ENCODE measurements at regions not wholly inside any gene's neighbourhood (a gene's known extent, or its start where the extent isn't known, plus 50 kb on each side); places are given as distances from the start of the nearest gene placed in this dataset.

GRCh38 chr16:60310846-60311445 is 1576.8 kb upstream of the GOT2 start:
- intact Hi-C loops (cut with DNase I): no loop called here
- DNase-seq (ENCODE audit: extremely low spot score): no peak
- no peaks in the 10 kb centered on the region for H3K36me3 ChIP-seq
- H3K27me3 ChIP-seq: no peaks in the 10 kb centered on the region
- H3K27ac ChIP-seq (replicated peaks in 1 of 4): no peak overlapping the region
- 96% methylated on average over 1 of the region's 1 CpG for WGBS
- H3K4me1 ChIP-seq: no peaks in the 10 kb centered on the region
- peaks cover 0 to 3% (median 0%) of the 10 kb centered on the region in 4 donors for H3K9me3 ChIP-seq
- TF ChIP-seq EP300 (IDR thresholded peaks at IDR 0.05) (no peak), CTCF (IDR thresholded peaks at IDR 0.05) (no peak), POLR2AphosphoS5 (IDR thresholded peaks at IDR 0.05) (no peak), POLR2A (IDR thresholded peaks at IDR 0.05; ENCODE audit: low read depth) (no peak)
- no peak overlapping the region for H3K4me3 ChIP-seq

- no peak for DNase-seq (ENCODE audit: extremely low spot score)
Measured at GRCh38 chr16:60304720-60305119, 1570.6 kb upstream of the GOT2 start.

GRCh38 chr16:60304066-60304465 is 1570.0 kb upstream of the GOT2 start:
- Histone ChIP-seq H3K4me1 (no peaks in the 10 kb centered on the region), H3K27me3 (no peaks in the 10 kb centered on the region), H3K9me3 (peaks cover 0 to 3% (median 0%) of the 10 kb centered on the region in 4 donors), H3K4me3 (no peak overlapping the region), H3K36me3 (no peaks in the 10 kb centered on the region), H3K27ac (replicated peaks in 1 of 4) (no peak overlapping the region)
- no peak for DNase-seq (ENCODE audit: extremely low spot score)
- intact Hi-C loops (cut with DNase I): no loop called here
- TF ChIP-seq CTCF (IDR thresholded peaks at IDR 0.05): no peak
- TF ChIP-seq POLR2AphosphoS5 (IDR thresholded peaks at IDR 0.05): no peak
- no peak for TF ChIP-seq EP300 (IDR thresholded peaks at IDR 0.05)
- no peak for TF ChIP-seq POLR2A (IDR thresholded peaks at IDR 0.05; ENCODE audit: low read depth)
- WGBS: 88% methylated on average over 4 of the region's 4 CpGs

More at GRCh38 chr16:60304720-60305119, 1570.6 kb upstream of the GOT2 start:
- no peaks in the 10 kb centered on the region for H3K27me3 ChIP-seq
- no peak overlapping the region for H3K4me3 ChIP-seq
- WGBS: 71% methylated on average over 2 of the region's 2 CpGs
- no peak overlapping the region for H3K27ac ChIP-seq (replicated peaks in 1 of 4)
- intact Hi-C loops (cut with DNase I): no loop called here
- no peaks in the 10 kb centered on the region for H3K36me3 ChIP-seq
- peaks cover 0 to 3% (median 0%) of the 10 kb centered on the region in 4 donors for H3K9me3 ChIP-seq
- H3K4me1 ChIP-seq: no peaks in the 10 kb centered on the region
- TF ChIP-seq POLR2A (IDR thresholded peaks at IDR 0.05; ENCODE audit: low read depth) (no peak), EP300 (IDR thresholded peaks at IDR 0.05) (no peak), POLR2AphosphoS5 (IDR thresholded peaks at IDR 0.05) (no peak), CTCF (IDR thresholded peaks at IDR 0.05) (no peak)

GRCh38 chr16:60302676-60303075 is 1568.6 kb upstream of the GOT2 start:
- no peak overlapping the region for H3K4me3 ChIP-seq
- H3K36me3 ChIP-seq: no peaks in the 10 kb centered on the region
- H3K4me1 ChIP-seq: no peaks in the 10 kb centered on the region
- TF ChIP-seq CTCF (IDR thresholded peaks at IDR 0.05) (no peak), EP300 (IDR thresholded peaks at IDR 0.05) (no peak), POLR2A (IDR thresholded peaks at IDR 0.05; ENCODE audit: low read depth) (no peak), POLR2AphosphoS5 (IDR thresholded peaks at IDR 0.05) (no peak)
- no peaks in the 10 kb centered on the region for H3K27me3 ChIP-seq
- H3K27ac ChIP-seq (replicated peaks in 1 of 4): no peak overlapping the region
- DNase-seq (ENCODE audit: extremely low spot score): no peak
- intact Hi-C loops (cut with DNase I): no loop called here
- WGBS: 44% methylated on average over 2 of the region's 2 CpGs
- no peaks in the 10 kb centered on the region for H3K9me3 ChIP-seq

GRCh38 chr16:60302261-60302660 is 1568.1 kb upstream of the GOT2 start:
- Histone ChIP-seq H3K27ac (replicated peaks in 1 of 4) (no peak overlapping the region), H3K4me1 (no peaks in the 10 kb centered on the region), H3K36me3 (no peaks in the 10 kb centered on the region), H3K9me3 (no peaks in the 10 kb centered on the region), H3K27me3 (no peaks in the 10 kb centered on the region), H3K4me3 (no peak overlapping the region)
- DNase-seq (ENCODE audit: extremely low spot score): no peak
- WGBS: 37% methylated on average over 2 of the region's 2 CpGs
- intact Hi-C loops (cut with DNase I): no loop called here
- TF ChIP-seq EP300 (IDR thresholded peaks at IDR 0.05) (no peak), CTCF (IDR thresholded peaks at IDR 0.05) (no peak), POLR2A (IDR thresholded peaks at IDR 0.05; ENCODE audit: low read depth) (no peak), POLR2AphosphoS5 (IDR thresholded peaks at IDR 0.05) (no peak)
